CD14-positive monocyte (primary cell): ENCODE measurements at regions not wholly inside any gene's neighbourhood (a gene's known extent, or its start where the extent isn't known, plus 50 kb on each side); places are given as distances from the start of the nearest gene placed in this dataset.

Source experiments
- DNase-seq, 3 donors: peaks; one replicate each; pipeline ENCODE4 v3.0.0-alpha.2; 2011 to 2022
- H2AFZ ChIP-seq: 2 replicates; pipeline ENCODE4 v1.6.0; 2012; ENCODE audit warnings: mild to moderate bottlenecking, low read depth, low read length, inconsistent platforms; ENCODE audit not compliant: insufficient read depth, poor library complexity, severe bottlenecking
- H3K27ac ChIP-seq, 2 donors: 1 replicate in 1 of 2; 2 replicates in 1 of 2; pipeline ENCODE4 v1.5.1; 2012 to 2013; ENCODE audit warnings: low read length in 2 of 2, control low read depth in 1 of 2, inconsistent platforms in 1 of 2, low read depth in 1 of 2, mild to moderate bottlenecking in 1 of 2
- H3K27me3 ChIP-seq, 2 donors: one replicate each; pipeline versions ENCODE4 v1.6.0 to v1.6.1; 2011 to 2013; ENCODE audit warnings: low read length in 2 of 2; ENCODE audit not compliant: control insufficient read depth in 2 of 2, insufficient read depth in 2 of 2
- H3K36me3 ChIP-seq, 2 donors: replicated peaks in 1 of 2; 1 replicate in 1 of 2; 2 replicates in 1 of 2; pipeline versions ENCODE4 v1.5.1 to v1.6.1; 2012 to 2013; ENCODE audit warnings: low read length in 2 of 2, control low read depth in 1 of 2, inconsistent platforms in 1 of 2, mild to moderate bottlenecking in 1 of 2; ENCODE audit not compliant: insufficient read depth in 2 of 2, control insufficient read depth in 1 of 2
- H3K4me1 ChIP-seq, 2 donors: 1 replicate in 1 of 2; 2 replicates in 1 of 2; pipeline versions ENCODE4 v1.5.1 to v1.6.1; 2012 to 2013; ENCODE audit warnings: low read length in 2 of 2, control low read depth in 1 of 2, inconsistent platforms in 1 of 2, mild to moderate bottlenecking in 1 of 2, moderate library complexity in 1 of 2; ENCODE audit not compliant: insufficient read depth in 2 of 2, control insufficient read depth in 1 of 2
- H3K4me2 ChIP-seq: replicated peaks from 2 replicates; pipeline ENCODE3; 2012; ENCODE audit warnings: low read length, moderate library complexity, mild to moderate bottlenecking; ENCODE audit not compliant: poor library complexity, severe bottlenecking; ENCODE audit errors: extremely low read depth
- H3K4me3 ChIP-seq, 3 experiments: fragments of 200-600 bp in 1 of 3; sonication (generic) in 1 of 3; replicated peaks in 1 of 3; 1 replicate in 2 of 3; 2 replicates in 1 of 3; pipeline ENCODE4 v1.5.1; 2011 to 2013; ENCODE audit warnings: low read length in 3 of 3, mild to moderate bottlenecking in 3 of 3, control low read depth in 2 of 3, low read depth in 2 of 3, inconsistent platforms in 1 of 3, moderate library complexity in 1 of 3
- H3K79me2 ChIP-seq: 2 replicates; pipeline ENCODE4 v1.6.0; 2012; ENCODE audit warnings: mild to moderate bottlenecking, control low read depth, inconsistent platforms, low read length, moderate library complexity; ENCODE audit not compliant: insufficient read depth
- H3K9ac ChIP-seq: 2 replicates; pipeline ENCODE4 v1.6.0; 2017; ENCODE audit warnings: low read length, mild to moderate bottlenecking; ENCODE audit not compliant: insufficient read depth, poor library complexity, severe bottlenecking
- H3K9me3 ChIP-seq, 2 donors: replicated peaks in 1 of 2; 1 replicate in 1 of 2; 2 replicates in 1 of 2; pipeline versions ENCODE4 v1.5.1 to v1.6.1; 2012 to 2013; ENCODE audit warnings: low read length in 2 of 2, control low read depth in 1 of 2; ENCODE audit not compliant: control insufficient read depth in 1 of 2, insufficient read depth in 1 of 2
- H4K20me1 ChIP-seq: 2 replicates; pipeline ENCODE4 v1.6.0; 2012; ENCODE audit warnings: mild to moderate bottlenecking, low read length, control low read depth, moderate library complexity; ENCODE audit not compliant: insufficient read depth
- H3K27ac Mint-ChIP-seq, 7 donors: one replicate each; pipeline ENCODE4 v1.8.0; 2020; ENCODE audit warnings: mild to moderate bottlenecking in 7 of 7, mixed read lengths in 7 of 7, moderate library complexity in 6 of 7, inconsistent platforms in 2 of 7
- H3K27me3 Mint-ChIP-seq, 3 donors: one replicate each; pipeline ENCODE4 v1.8.0; 2021 to 2022; ENCODE audit warnings: low read depth in 3 of 3, mild to moderate bottlenecking in 3 of 3, mixed read lengths in 3 of 3, moderate library complexity in 3 of 3, inconsistent platforms in 1 of 3
- H3K36me3 Mint-ChIP-seq, 2 donors: one replicate each; pipeline ENCODE4 v1.8.0; 2020; ENCODE audit warnings: mixed read lengths in 2 of 2, inconsistent platforms in 1 of 2, mild to moderate bottlenecking in 1 of 2
- H3K4me1 Mint-ChIP-seq: one replicate; pipeline ENCODE4 v1.8.0; 2020; ENCODE audit warnings: mild to moderate bottlenecking, mixed read lengths
- H3K4me3 Mint-ChIP-seq, 2 donors: one replicate each; pipeline ENCODE4 v1.8.0; 2020; ENCODE audit warnings: mild to moderate bottlenecking in 2 of 2, mixed read lengths in 2 of 2, moderate library complexity in 1 of 2
- H3K9me3 Mint-ChIP-seq, 7 donors: one replicate each; pipeline ENCODE4 v1.8.0; 2020 to 2022; ENCODE audit warnings: mixed read lengths in 7 of 7, mild to moderate bottlenecking in 6 of 7, moderate library complexity in 6 of 7, inconsistent platforms in 2 of 7
- WGBS: methylation state at CpG from one replicate; pipeline ENCODE4 v1.1.5; 2013; ENCODE audit warnings: missing lambda C conversion rate; ENCODE audit not compliant: insufficient coverage; 5-methylcytosine and 5-hydroxymethylcytosine counted together
- intact Hi-C, 2 donors: fragments of 100-400 bp; cut with micrococcal nuclease; formaldehyde crosslinking; loops; one replicate each; pipeline versions ENCODE4 v1.15.0 to v1.15.1; 2023
- TF ChIP-seq, protein P1 (sequence below): fragments of 200-600 bp; IDR thresholded peaks from one replicate; pipeline ENCODE4 v1.8.0; 2022; ENCODE audit warnings: antibody characterized with exemption, mild to moderate bottlenecking

DNA sequence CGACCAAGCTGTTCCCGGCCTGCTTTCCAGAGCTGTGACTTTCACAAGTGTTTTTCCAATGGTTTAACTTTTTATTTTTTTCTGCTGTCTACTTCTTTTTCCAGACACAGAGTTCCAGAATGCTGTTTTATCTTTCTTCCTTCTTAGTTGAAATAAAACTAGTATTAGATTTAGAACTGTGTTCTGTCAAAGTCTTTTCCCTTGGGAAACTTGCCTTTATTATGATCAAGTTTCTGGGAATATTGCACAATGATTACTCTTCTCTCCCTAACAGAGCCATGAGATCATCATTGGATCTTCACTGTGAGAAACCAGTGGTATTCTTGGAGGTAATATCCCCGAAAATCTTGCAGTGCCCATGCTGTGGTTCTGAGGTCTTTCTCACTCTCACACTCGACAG lies 104.9 kb upstream of the KCND2 start:
- intact Hi-C loops, result no loop called here
- Histone ChIP-seq H3K9me3 (peaks cover 0 to 3% of the 10 kb centered on the region in 2 donors), H4K20me1 (no peaks in the 10 kb centered on the region), H3K36me3 (no peaks in the 10 kb centered on the region), H3K27me3 (no peaks in the 10 kb centered on the region), H3K79me2 (no peaks in the 10 kb centered on the region), H3K4me1 (no peaks in the 10 kb centered on the region), H3K27ac (no peak overlapping the region), H3K4me3 (no peak overlapping the region), H3K9ac (no peak overlapping the region), H3K4me2 (no peak overlapping the region), H2AFZ (no peak overlapping the region)
- TF ChIP-seq, protein P1, sequence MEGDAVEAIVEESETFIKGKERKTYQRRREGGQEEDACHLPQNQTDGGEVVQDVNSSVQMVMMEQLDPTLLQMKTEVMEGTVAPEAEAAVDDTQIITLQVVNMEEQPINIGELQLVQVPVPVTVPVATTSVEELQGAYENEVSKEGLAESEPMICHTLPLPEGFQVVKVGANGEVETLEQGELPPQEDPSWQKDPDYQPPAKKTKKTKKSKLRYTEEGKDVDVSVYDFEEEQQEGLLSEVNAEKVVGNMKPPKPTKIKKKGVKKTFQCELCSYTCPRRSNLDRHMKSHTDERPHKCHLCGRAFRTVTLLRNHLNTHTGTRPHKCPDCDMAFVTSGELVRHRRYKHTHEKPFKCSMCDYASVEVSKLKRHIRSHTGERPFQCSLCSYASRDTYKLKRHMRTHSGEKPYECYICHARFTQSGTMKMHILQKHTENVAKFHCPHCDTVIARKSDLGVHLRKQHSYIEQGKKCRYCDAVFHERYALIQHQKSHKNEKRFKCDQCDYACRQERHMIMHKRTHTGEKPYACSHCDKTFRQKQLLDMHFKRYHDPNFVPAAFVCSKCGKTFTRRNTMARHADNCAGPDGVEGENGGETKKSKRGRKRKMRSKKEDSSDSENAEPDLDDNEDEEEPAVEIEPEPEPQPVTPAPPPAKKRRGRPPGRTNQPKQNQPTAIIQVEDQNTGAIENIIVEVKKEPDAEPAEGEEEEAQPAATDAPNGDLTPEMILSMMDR, result no peak
- Mint-ChIP-seq H3K36me3 (no peaks in the 10 kb centered on the region), H3K27ac (no peak overlapping the region), H3K4me3 (no peak overlapping the region), H3K27me3 (peaks cover 0 to 2% (median 0%) of the 10 kb centered on the region in 3 donors), H3K4me1 (no peaks in the 10 kb centered on the region), H3K9me3 (peaks cover 0 to 3% (median 1%) of the 10 kb centered on the region in 7 donors)
- DNase-seq, result no peak
- WGBS, result 76% methylated on average over 4 of the region's 4 CpGs

DNA sequence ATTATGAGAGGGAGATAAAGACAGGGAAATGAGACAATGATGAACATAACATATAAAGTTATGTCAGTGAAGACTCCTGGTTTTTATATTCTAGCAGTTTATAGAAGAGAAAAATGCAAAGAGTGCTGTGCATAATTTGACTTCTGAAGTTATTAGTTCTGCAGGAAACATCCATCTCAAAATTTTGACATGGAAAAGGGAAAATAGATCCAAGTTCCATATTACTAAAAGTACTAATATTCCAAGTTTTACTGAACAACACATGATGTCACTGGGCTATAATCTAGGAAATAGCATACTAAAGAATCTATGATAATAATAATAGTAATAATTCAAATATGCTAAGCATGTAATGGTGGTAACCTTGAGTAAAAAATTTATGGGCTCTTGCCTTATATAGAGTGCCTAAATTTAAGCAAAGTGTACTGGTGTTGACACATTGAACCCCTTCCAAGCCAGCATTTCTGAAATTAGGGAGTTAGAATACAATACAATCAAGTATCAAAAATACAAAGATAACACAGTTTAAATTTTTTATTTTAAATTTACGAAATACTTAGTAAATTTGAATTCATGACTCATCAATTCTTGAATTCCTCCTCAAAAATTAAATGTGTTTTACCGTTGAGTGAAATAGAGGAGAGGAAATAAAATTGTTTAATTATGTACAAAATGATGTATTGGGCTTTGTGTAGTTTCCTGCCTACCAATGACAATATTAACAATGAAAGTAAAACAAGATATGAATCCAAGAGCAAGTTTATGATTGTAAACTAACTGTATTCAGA lies 102.8 kb upstream of the KCND2 start:
- H3K79me2 ChIP-seq, result no peaks in the 10 kb centered on the region
- no peak overlapping the region for H3K4me3 Mint-ChIP-seq
- DNase-seq, result no peak
- H3K9me3 ChIP-seq, result no peaks in the 10 kb centered on the region
- no peak overlapping the region for H3K27ac ChIP-seq
- H3K4me2 ChIP-seq, result no peak overlapping the region
- H3K9ac ChIP-seq, result no peak overlapping the region
- H3K9me3 Mint-ChIP-seq, result peaks cover 0 to 3% (median 0%) of the 10 kb centered on the region in 7 donors
- no peaks in the 10 kb centered on the region for H4K20me1 ChIP-seq
- no peaks in the 10 kb centered on the region for H3K27me3 ChIP-seq
- no peaks in the 10 kb centered on the region for H3K4me1 ChIP-seq
- TF ChIP-seq, protein P1, result no peak
- no peak overlapping the region for H2AFZ ChIP-seq
- peaks cover 0 to 2% (median 0%) of the 10 kb centered on the region in 3 donors for H3K27me3 Mint-ChIP-seq
- WGBS, result no CpG with 5 or more reads among the region's 2 CpGs
- no peak overlapping the region for H3K4me3 ChIP-seq
- no peaks in the 10 kb centered on the region for H3K4me1 Mint-ChIP-seq
- no peaks in the 10 kb centered on the region for H3K36me3 Mint-ChIP-seq
- no peaks in the 10 kb centered on the region for H3K36me3 ChIP-seq
- intact Hi-C loops, result no loop called here
- no peak overlapping the region for H3K27ac Mint-ChIP-seq
